ENCODE measurements at regions not wholly inside any gene's neighbourhood (a gene's known extent, or its start where the extent isn't known, plus 50 kb on each side); places are given as distances from the start of the nearest gene placed in this dataset.

- Mint-ChIP-seq H3K9me3 (peaks cover 53 to 59% of the 10 kb centered on the region in 2 experiments), H3K36me3 (ENCODE audit: insufficient read depth in 1 of 3, low read depth in 3 of 3) (peaks cover 5 to 15% (median 9%) of the 10 kb centered on the region in 3 experiments; a peak in 6 of 7 replicates), H3K4me3 (no peak overlapping the region), H3K27ac (no peak overlapping the region), H3K4me1 (peaks cover 3 to 7% of the 10 kb centered on the region in 2 experiments), H3K27me3 (ENCODE audit: low read depth) (no peaks in the 10 kb centered on the region)
- Histone ChIP-seq H3T11ph (ENCODE audit: low read length) (no peak overlapping the region), H3K56ac (ENCODE audit: insufficient read length, low read depth, low read length) (no peak overlapping the region), H4K8ac (replicated peaks; ENCODE audit: insufficient read length, low read depth, low read length) (no peak overlapping the region), H3K79me2 (ENCODE audit: insufficient read depth, low read length) (no peaks in the 10 kb centered on the region), H3K4ac (ENCODE audit: low read depth, low read length) (no peak overlapping the region), H2AK5ac (ENCODE audit: insufficient read length, low read length) (no peak overlapping the region), H2BK12ac (ENCODE audit: insufficient read length, low read depth, low read length) (no peak overlapping the region), H3K23ac (ENCODE audit: insufficient read length, low read depth, low read length) (no peak overlapping the region), H3K4me2 (ENCODE audit: insufficient read depth, insufficient read length, low read length) (no peak overlapping the region), H2AFZ (ENCODE audit: low read length) (no peak overlapping the region), H3K9me3 (ENCODE audit: control insufficient read depth, low read depth, low read length) (peaks cover 29% of the 10 kb centered on the region), H2BK5ac (ENCODE audit: insufficient read length, low read length) (no peak overlapping the region), H3K79me1 (ENCODE audit: insufficient read depth, low read depth, low read length, poor library complexity, severe bottlenecking) (no peaks in the 10 kb centered on the region), H2BK120ac (ENCODE audit: low read depth, low read length, poor library complexity, severe bottlenecking) (no peak overlapping the region), H2BK20ac (ENCODE audit: low read depth, low read length, poor library complexity, severe bottlenecking) (no peak overlapping the region), H3K27me3 (ENCODE audit: insufficient read depth, low read length) (no peaks in the 10 kb centered on the region), H4K91ac (ENCODE audit: insufficient read length, low read depth, low read length) (no peak overlapping the region), H4K5ac (ENCODE audit: insufficient read length, low read depth, low read length) (no peak overlapping the region), H3K4me1 (ENCODE audit: insufficient read depth, low read length) (no peaks in the 10 kb centered on the region), H3K27ac (ENCODE audit: insufficient read length, low read depth, low read length) (no peak overlapping the region), H2BK15ac (ENCODE audit: low read depth, low read length) (no peak overlapping the region), H4K20me1 (ENCODE audit: control insufficient read depth, insufficient read depth, insufficient read length) (no peaks in the 10 kb centered on the region), H3K9ac (ENCODE audit: extremely low read depth, insufficient read length, low read length) (no peak overlapping the region), H3K18ac (ENCODE audit: insufficient read length, low read depth, low read length) (no peak overlapping the region), H3K14ac (ENCODE audit: insufficient read depth, low read length) (no peak overlapping the region), H3K23me2 (ENCODE audit: insufficient read length, low read depth, low read length, poor library complexity, severe bottlenecking) (no peaks in the 10 kb centered on the region)
- WGBS (ENCODE audit: extremely low coverage, insufficient read length, low lambda C conversion rate) = no CpG with 5 or more reads among the region's 2 CpGs
- TF ChIP-seq CTCF (conservative IDR thresholded peaks at IDR 0.05) = no peak
- no peak for DNase-seq
These were observed 388.4 kb upstream of the NDN start for GRCh38 chr15:24075420-24076089.
